ENCODE measurements at regions not wholly inside any gene's neighbourhood (a gene's known extent, or its start where the extent isn't known, plus 50 kb on each side); places are given as distances from the start of the nearest gene placed in this dataset.

DNA sequence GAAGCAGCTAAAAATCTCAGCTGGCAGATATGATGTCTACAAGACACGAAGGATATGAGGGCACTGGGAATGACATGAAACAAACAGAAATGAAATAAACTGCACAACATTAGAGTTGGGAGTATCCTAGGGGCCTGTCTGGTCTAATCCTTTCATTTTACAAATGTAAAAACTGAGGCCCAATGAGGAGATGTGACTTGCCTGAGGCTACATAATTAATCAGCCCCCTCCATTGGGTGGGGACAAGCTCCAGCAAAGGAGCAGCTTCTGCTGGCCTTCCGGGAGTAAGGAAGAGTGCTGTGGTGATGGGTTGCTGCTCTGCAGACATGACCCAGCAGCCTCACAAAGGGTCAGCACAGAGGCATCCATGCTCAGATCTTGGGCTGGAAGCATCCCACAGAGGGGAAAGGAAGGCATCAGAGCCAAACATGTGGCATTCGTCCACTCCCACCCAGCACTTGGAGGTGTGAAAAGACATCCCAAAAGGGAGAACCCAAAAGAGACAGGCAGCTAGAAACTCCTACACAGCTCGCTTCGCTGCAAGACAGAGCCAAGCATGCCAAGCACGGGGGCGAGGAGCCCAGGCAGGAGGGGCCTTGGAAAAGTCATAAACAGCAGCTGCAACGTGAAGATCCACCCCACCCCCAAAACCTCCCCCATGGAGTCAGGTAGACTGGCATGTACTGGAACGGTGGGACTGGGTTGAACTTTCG is 183.7 kb downstream of the UNC5CL start:
- TF ChIP-seq, protein P1, sequence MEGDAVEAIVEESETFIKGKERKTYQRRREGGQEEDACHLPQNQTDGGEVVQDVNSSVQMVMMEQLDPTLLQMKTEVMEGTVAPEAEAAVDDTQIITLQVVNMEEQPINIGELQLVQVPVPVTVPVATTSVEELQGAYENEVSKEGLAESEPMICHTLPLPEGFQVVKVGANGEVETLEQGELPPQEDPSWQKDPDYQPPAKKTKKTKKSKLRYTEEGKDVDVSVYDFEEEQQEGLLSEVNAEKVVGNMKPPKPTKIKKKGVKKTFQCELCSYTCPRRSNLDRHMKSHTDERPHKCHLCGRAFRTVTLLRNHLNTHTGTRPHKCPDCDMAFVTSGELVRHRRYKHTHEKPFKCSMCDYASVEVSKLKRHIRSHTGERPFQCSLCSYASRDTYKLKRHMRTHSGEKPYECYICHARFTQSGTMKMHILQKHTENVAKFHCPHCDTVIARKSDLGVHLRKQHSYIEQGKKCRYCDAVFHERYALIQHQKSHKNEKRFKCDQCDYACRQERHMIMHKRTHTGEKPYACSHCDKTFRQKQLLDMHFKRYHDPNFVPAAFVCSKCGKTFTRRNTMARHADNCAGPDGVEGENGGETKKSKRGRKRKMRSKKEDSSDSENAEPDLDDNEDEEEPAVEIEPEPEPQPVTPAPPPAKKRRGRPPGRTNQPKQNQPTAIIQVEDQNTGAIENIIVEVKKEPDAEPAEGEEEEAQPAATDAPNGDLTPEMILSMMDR (conservative IDR thresholded peaks at IDR 0.05 in 1 of 2, IDR thresholded peaks at IDR 0.05 in 1 of 2; ENCODE audit: low read depth in 1 of 2, low read length in 2 of 2) = no peak
- no peak for TF ChIP-seq EZH2 (IDR thresholded peaks at IDR 0.05; ENCODE audit: low read length, missing control alignments)

Measured in fibroblast of lung (primary cell).